Panc1 (cell line): ENCODE measurements at regions not wholly inside any gene's neighbourhood (a gene's known extent, or its start where the extent isn't known, plus 50 kb on each side); places are given as distances from the start of the nearest gene placed in this dataset.

Experiments
- ATAC-seq: fragments of 200-7000 bp; cut with Tn5 transposase; 2 replicates; pipeline ENCODE4 v1.9.1; 2020; ENCODE audit warnings: mild to moderate bottlenecking, moderate library complexity
- BruUV-seq: library from RNA; stranded (reverse); fragments of 400-500 nt; replicated peaks from 2 replicates; lab custom pipeline; 2021; lab: Mats Ljungman, UMichigan
- CTCF ChIA-PET: fragments of 300-600 bp; sonication (Branson Sonifier 250); formaldehyde crosslinking; loops from one replicate; lab custom pipeline; 2022; ENCODE audit warnings: antibody characterized with exemption; lab: Charles Lee
- POLR2A ChIA-PET: fragments of 300-600 bp; sonication (Branson Sonifier 250); formaldehyde crosslinking; loops from one replicate; lab custom pipeline; 2022; ENCODE audit warnings: antibody characterized with exemption; lab: Charles Lee
- DNase-seq: peaks from one replicate; pipeline ENCODE4 v3.0.0-alpha.2; 2010; ENCODE audit warnings: low read depth, low spot score
- H3K27ac ChIP-seq: 2 replicates; pipeline ENCODE4 v1.5.1; 2011; ENCODE audit warnings: mild to moderate bottlenecking, low read length, inconsistent platforms
- H3K27me3 ChIP-seq: fragments of 200-500 bp; sonication (Bioruptor generic); 2 replicates; pipeline ENCODE4 v1.6.0; 2014; ENCODE audit warnings: low read length, inconsistent platforms; ENCODE audit not compliant: control insufficient read depth, insufficient read depth
- H3K36me3 ChIP-seq: fragments of 200-500 bp; sonication (Bioruptor generic); 2 replicates; pipeline ENCODE4 v1.5.1; 2014; ENCODE audit warnings: inconsistent platforms, mild to moderate bottlenecking, low read length, moderate library complexity; ENCODE audit not compliant: control insufficient read depth, insufficient read depth
- H3K4me1 ChIP-seq: 2 replicates; pipeline ENCODE4 v1.5.1; 2011; ENCODE audit warnings: inconsistent platforms, mild to moderate bottlenecking, low read length, moderate library complexity; ENCODE audit not compliant: control insufficient read depth, insufficient read depth
- H3K4me3 ChIP-seq, 2 experiments: 2 replicates each; pipeline ENCODE4 v1.5.1; 2011 to 2012; ENCODE audit warnings: low read depth in 2 of 2, low read length in 2 of 2, mild to moderate bottlenecking in 2 of 2, inconsistent platforms in 1 of 2, moderate library complexity in 1 of 2
- H3K9me3 ChIP-seq: fragments of 200-500 bp; sonication (Bioruptor generic); 2 replicates; pipeline ENCODE4 v1.5.1; 2014; ENCODE audit warnings: low read depth, mild to moderate bottlenecking, inconsistent platforms, low read length, moderate library complexity; ENCODE audit not compliant: control insufficient read depth, insufficient read depth
- CTCF ChIP-seq: fragments of 450-650 bp; IDR thresholded peaks from 2 replicates; pipeline ENCODE4 v1.5.1; 2017; ENCODE audit warnings: mild to moderate bottlenecking
- POLR2AphosphoS5 ChIP-seq: IDR thresholded peaks from 2 replicates; pipeline ENCODE4 v1.6.1; 2012; ENCODE audit warnings: mild to moderate bottlenecking, low read depth, low read length, moderate library complexity
- REST ChIP-seq, 2 experiments: IDR thresholded peaks; 2 replicates each; pipeline ENCODE4 v1.6.1; 2011 to 2012; ENCODE audit warnings: low read depth in 2 of 2, control low read depth in 1 of 2, low read length in 1 of 2, mild to moderate bottlenecking in 1 of 2, moderate library complexity in 1 of 2; ENCODE audit not compliant: insufficient read depth in 1 of 2
- SIN3A ChIP-seq: IDR thresholded peaks from 2 replicates; pipeline ENCODE4 v1.6.1; 2012; ENCODE audit warnings: low read depth, mild to moderate bottlenecking, low read length, moderate library complexity, borderline replicate concordance; ENCODE audit not compliant: insufficient read depth
- TCF7L2 ChIP-seq: IDR thresholded peaks from 2 replicates; pipeline ENCODE4 v1.6.1; 2011; ENCODE audit warnings: mild to moderate bottlenecking, low read depth, low read length, inconsistent platforms
- in situ Hi-C: cut with HindIII; loops from 2 replicates; pipeline ENCODE4 v1.10.0; 2016; ENCODE audit warnings: low sequenced_read_pairs, low pct_unique_long_range_greater_than_20kb
- intact Hi-C: fragments of 100-400 bp; cut with micrococcal nuclease; formaldehyde crosslinking; loops from one replicate; pipeline ENCODE4 v1.10.0; 2022; ENCODE audit not compliant: unreplicated experiment

- DNase-seq, result no peak
- Histone ChIP-seq H3K27ac (no peak overlapping the region), H3K4me3 (no peak overlapping the region), H3K27me3 (no peaks in the 10 kb centered on the region), H3K9me3 (no peaks in the 10 kb centered on the region), H3K4me1 (no peaks in the 10 kb centered on the region), H3K36me3 (no peaks in the 10 kb centered on the region)
- in situ Hi-C loops, result no loop called here
- no peak for TF ChIP-seq TCF7L2
- TF ChIP-seq POLR2AphosphoS5, result no peak
- no peak for TF ChIP-seq SIN3A
- TF ChIP-seq CTCF, result no peak
- TF ChIP-seq REST (IDR thresholded peaks at IDR 0.05; ENCODE audit: insufficient read depth in 1 of 2, low read depth in 2 of 2, low read length in 1 of 2), result no peak
- no peak for ATAC-seq
- intact Hi-C loops, result no loop called here
- BruUV-seq, result no TSS peak
- ChIA-PET CTCF (no interaction called here), POLR2A (no interaction called here)
Observed at GRCh38 chr4:135184715-135185114, 983.1 kb upstream of the PABPC4L start.

GRCh38 chr4:135177321-135177720 lies 975.7 kb upstream of the PABPC4L start:
- no peak overlapping the region for H3K4me3 ChIP-seq
- ChIA-PET POLR2A (no interaction called here), CTCF (no interaction called here)
- no peak for ATAC-seq
- no peak for DNase-seq
- no peaks in the 10 kb centered on the region for H3K9me3 ChIP-seq
- no peaks in the 10 kb centered on the region for H3K4me1 ChIP-seq
- in situ Hi-C loops, result no loop called here
- no TSS peak for BruUV-seq
- TF ChIP-seq CTCF, result no peak
- no peak for TF ChIP-seq REST (IDR thresholded peaks at IDR 0.05; ENCODE audit: insufficient read depth in 1 of 2, low read depth in 2 of 2, low read length in 1 of 2)
- no peak for TF ChIP-seq TCF7L2
- TF ChIP-seq POLR2AphosphoS5, result no peak
- no peak for TF ChIP-seq SIN3A
- no peak overlapping the region for H3K27ac ChIP-seq
- intact Hi-C loops, result no loop called here
- no peaks in the 10 kb centered on the region for H3K27me3 ChIP-seq
- no peaks in the 10 kb centered on the region for H3K36me3 ChIP-seq
